Neural cell (in vitro differentiated cells): ENCODE measurements at regions not wholly inside any gene's neighbourhood (a gene's known extent, or its start where the extent isn't known, plus 50 kb on each side); places are given as distances from the start of the nearest gene placed in this dataset.

Experiments
- SMC3 ChIP-seq: fragments of 450-650 bp; conservative IDR thresholded peaks from 2 replicates; pipeline ENCODE4 v1.6.1; 2014; ENCODE audit warnings: antibody characterized with exemption, mild to moderate bottlenecking, moderate library complexity; ENCODE audit not compliant: poor library complexity
- TF ChIP-seq, protein P1 (sequence below): fragments of 450-650 bp; IDR thresholded peaks from 2 replicates; pipeline ENCODE4 v1.5.1; 2014; ENCODE audit warnings: antibody characterized with exemption, mild to moderate bottlenecking, moderate library complexity; ENCODE audit not compliant: poor library complexity, severe bottlenecking
- TF ChIP-seq, protein P2 (sequence below): IDR thresholded peaks from 2 replicates; pipeline ENCODE4 v1.6.1; 2012; ENCODE audit warnings: borderline replicate concordance

DNA sequence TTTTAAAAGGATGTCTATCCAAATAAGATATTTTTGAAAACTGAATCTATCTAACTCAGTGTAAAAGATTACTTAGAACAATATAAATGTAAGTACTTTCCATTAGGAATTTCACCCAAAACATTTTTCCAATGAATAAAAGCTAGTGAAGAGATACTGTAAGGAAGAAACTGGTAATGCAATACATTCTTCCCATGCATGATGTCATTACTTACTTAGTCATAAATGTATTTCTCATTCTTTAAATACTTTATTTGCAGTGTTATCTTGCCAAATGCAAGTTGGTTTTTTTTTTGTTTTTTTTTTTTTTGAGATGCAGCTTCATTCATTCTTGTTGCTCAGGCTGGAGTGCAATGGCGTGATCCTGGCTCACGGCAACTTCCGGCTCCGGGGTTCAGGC is 265.6 kb downstream of the PHF14 start:
- TF ChIP-seq, protein P1, sequence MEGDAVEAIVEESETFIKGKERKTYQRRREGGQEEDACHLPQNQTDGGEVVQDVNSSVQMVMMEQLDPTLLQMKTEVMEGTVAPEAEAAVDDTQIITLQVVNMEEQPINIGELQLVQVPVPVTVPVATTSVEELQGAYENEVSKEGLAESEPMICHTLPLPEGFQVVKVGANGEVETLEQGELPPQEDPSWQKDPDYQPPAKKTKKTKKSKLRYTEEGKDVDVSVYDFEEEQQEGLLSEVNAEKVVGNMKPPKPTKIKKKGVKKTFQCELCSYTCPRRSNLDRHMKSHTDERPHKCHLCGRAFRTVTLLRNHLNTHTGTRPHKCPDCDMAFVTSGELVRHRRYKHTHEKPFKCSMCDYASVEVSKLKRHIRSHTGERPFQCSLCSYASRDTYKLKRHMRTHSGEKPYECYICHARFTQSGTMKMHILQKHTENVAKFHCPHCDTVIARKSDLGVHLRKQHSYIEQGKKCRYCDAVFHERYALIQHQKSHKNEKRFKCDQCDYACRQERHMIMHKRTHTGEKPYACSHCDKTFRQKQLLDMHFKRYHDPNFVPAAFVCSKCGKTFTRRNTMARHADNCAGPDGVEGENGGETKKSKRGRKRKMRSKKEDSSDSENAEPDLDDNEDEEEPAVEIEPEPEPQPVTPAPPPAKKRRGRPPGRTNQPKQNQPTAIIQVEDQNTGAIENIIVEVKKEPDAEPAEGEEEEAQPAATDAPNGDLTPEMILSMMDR: no peak
- TF ChIP-seq, protein P2, sequence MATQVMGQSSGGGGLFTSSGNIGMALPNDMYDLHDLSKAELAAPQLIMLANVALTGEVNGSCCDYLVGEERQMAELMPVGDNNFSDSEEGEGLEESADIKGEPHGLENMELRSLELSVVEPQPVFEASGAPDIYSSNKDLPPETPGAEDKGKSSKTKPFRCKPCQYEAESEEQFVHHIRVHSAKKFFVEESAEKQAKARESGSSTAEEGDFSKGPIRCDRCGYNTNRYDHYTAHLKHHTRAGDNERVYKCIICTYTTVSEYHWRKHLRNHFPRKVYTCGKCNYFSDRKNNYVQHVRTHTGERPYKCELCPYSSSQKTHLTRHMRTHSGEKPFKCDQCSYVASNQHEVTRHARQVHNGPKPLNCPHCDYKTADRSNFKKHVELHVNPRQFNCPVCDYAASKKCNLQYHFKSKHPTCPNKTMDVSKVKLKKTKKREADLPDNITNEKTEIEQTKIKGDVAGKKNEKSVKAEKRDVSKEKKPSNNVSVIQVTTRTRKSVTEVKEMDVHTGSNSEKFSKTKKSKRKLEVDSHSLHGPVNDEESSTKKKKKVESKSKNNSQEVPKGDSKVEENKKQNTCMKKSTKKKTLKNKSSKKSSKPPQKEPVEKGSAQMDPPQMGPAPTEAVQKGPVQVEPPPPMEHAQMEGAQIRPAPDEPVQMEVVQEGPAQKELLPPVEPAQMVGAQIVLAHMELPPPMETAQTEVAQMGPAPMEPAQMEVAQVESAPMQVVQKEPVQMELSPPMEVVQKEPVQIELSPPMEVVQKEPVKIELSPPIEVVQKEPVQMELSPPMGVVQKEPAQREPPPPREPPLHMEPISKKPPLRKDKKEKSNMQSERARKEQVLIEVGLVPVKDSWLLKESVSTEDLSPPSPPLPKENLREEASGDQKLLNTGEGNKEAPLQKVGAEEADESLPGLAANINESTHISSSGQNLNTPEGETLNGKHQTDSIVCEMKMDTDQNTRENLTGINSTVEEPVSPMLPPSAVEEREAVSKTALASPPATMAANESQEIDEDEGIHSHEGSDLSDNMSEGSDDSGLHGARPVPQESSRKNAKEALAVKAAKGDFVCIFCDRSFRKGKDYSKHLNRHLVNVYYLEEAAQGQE: no peak
- no peak for TF ChIP-seq SMC3
